ENCODE measurements at regions not wholly inside any gene's neighbourhood (a gene's known extent, or its start where the extent isn't known, plus 50 kb on each side); places are given as distances from the start of the nearest gene placed in this dataset.

- no peak for TF ChIP-seq CTCF (conservative IDR thresholded peaks at IDR 0.05; ENCODE audit: low read depth, low read length)
- TF ChIP-seq POLR2A (IDR thresholded peaks at IDR 0.05; ENCODE audit: low read depth, low read length) = no peak
- no peak for TF ChIP-seq RAD21 (IDR thresholded peaks at IDR 0.05; ENCODE audit: low read length)
- no peak for TF ChIP-seq RFX5 (IDR thresholded peaks at IDR 0.05; ENCODE audit: low read depth, low read length)
- no peak for TF ChIP-seq NFE2L2 (IDR thresholded peaks at IDR 0.05; ENCODE audit: low read depth, low read length)
- TF ChIP-seq FOS (IDR thresholded peaks at IDR 0.05; ENCODE audit: low read depth, low read length) = no peak
Observed at GRCh38 chr5:97943036-97943435, 760.0 kb upstream of the RIOK2 start.
